Upper lobe of right lung (tissue), 1 donor: ENCODE measurements at regions not wholly inside any gene's neighbourhood (a gene's known extent, or its start where the extent isn't known, plus 50 kb on each side); places are given as distances from the start of the nearest gene placed in this dataset.
A peak's percentile ranks its signal among the peaks of the same experiment; 100 is the strongest.

Source experiments
- ATAC-seq: fragments of 200-7000 bp; cut with Tn5 transposase; one replicate; pipeline ENCODE4 v1.9.1; 2020; ENCODE audit warnings: mild to moderate bottlenecking, moderate library complexity
- DNase-seq: peaks from one replicate; pipeline ENCODE4 v3.0.0-alpha.2; 2020
- H3K27ac ChIP-seq: fragments of 200-600 bp; one replicate; pipeline ENCODE4 v1.8.0; 2022
- H3K27me3 ChIP-seq: fragments of 200-600 bp; one replicate; pipeline ENCODE4 v1.8.0; 2022; ENCODE audit warnings: mild to moderate bottlenecking
- H3K36me3 ChIP-seq: fragments of 200-600 bp; one replicate; pipeline ENCODE4 v1.8.0; 2022
- H3K4me1 ChIP-seq: fragments of 200-600 bp; one replicate; pipeline ENCODE4 v1.8.0; 2022
- H3K4me3 ChIP-seq: fragments of 200-600 bp; one replicate; pipeline ENCODE4 v1.8.0; 2022; ENCODE audit warnings: mild to moderate bottlenecking
- H3K9me3 ChIP-seq: fragments of 200-600 bp; one replicate; pipeline ENCODE4 v1.8.0; 2022
- CTCF ChIP-seq: fragments of 200-600 bp; IDR thresholded peaks from one replicate; pipeline ENCODE4 v1.8.0; 2022; ENCODE audit warnings: antibody characterized with exemption
- intact Hi-C: fragments of 100-400 bp; cut with DNase I; formaldehyde crosslinking; loops from one replicate; pipeline ENCODE4 v1.11.0; 2022
- donor health status: DM: no; HTN: yes; CAD: no; lungs with severe emphysema.

GRCh38 chr3:117768581-117768980 lies 1059.0 kb downstream of the TUSC7 start:
- intact Hi-C loops, result no loop called here
- no peak for TF ChIP-seq CTCF
- DNase-seq (no peak), ATAC-seq (no peak)
- Histone ChIP-seq H3K4me3 (no peak overlapping the region), H3K27me3 (no peaks in the 10 kb centered on the region), H3K36me3 (no peaks in the 10 kb centered on the region), H3K9me3 (no peaks in the 10 kb centered on the region), H3K4me1 (no peaks in the 10 kb centered on the region), H3K27ac (no peak overlapping the region)

- no peak for TF ChIP-seq CTCF
- Histone ChIP-seq H3K36me3 (no peaks in the 10 kb centered on the region), H3K27ac (no peak overlapping the region), H3K9me3 (no peaks in the 10 kb centered on the region), H3K4me1 (no peaks in the 10 kb centered on the region), H3K27me3 (no peaks in the 10 kb centered on the region), H3K4me3 (no peak overlapping the region)
- intact Hi-C loops, result no loop called here
- DNase-seq (no peak), ATAC-seq (no peak)
Observed at GRCh38 chr3:117774130-117774529, 1064.6 kb downstream of the TUSC7 start.

GRCh38 chr3:117786349-117786748 lies 1076.8 kb downstream of the TUSC7 start:
- no peak for ATAC-seq
- H3K4me1 ChIP-seq, result no peaks in the 10 kb centered on the region
- intact Hi-C loops, result no loop called here
- no peaks in the 10 kb centered on the region for H3K27me3 ChIP-seq
- no peak overlapping the region for H3K27ac ChIP-seq
- H3K36me3 ChIP-seq, result no peaks in the 10 kb centered on the region
- DNase-seq, result no peak
- no peak overlapping the region for H3K4me3 ChIP-seq
- TF ChIP-seq CTCF, result no peak
- no peaks in the 10 kb centered on the region for H3K9me3 ChIP-seq

- Histone ChIP-seq H3K27ac (no peak overlapping the region), H3K4me3 (no peak overlapping the region), H3K4me1 (no peaks in the 10 kb centered on the region), H3K36me3 (no peaks in the 10 kb centered on the region), H3K9me3 (no peaks in the 10 kb centered on the region), H3K27me3 (no peaks in the 10 kb centered on the region)
- intact Hi-C loops, result no loop called here
- TF ChIP-seq CTCF, result no peak
- ATAC-seq, result peak; percentile 81
- peak; percentile 37 for DNase-seq
Observed at GRCh38 chr3:117788061-117788460, 1078.5 kb downstream of the TUSC7 start.

- Histone ChIP-seq H3K27ac (no peak overlapping the region), H3K9me3 (no peaks in the 10 kb centered on the region), H3K36me3 (no peaks in the 10 kb centered on the region), H3K27me3 (no peaks in the 10 kb centered on the region), H3K4me3 (no peak overlapping the region), H3K4me1 (no peaks in the 10 kb centered on the region)
- peak; percentile 26 for ATAC-seq
- TF ChIP-seq CTCF, result no peak
- intact Hi-C loops, result no loop called here
- DNase-seq, result no peak
Observed at GRCh38 chr3:117788506-117788905, 1078.9 kb downstream of the TUSC7 start.

GRCh38 chr3:117790235-117790987 lies 1080.8 kb downstream of the TUSC7 start:
- Histone ChIP-seq H3K4me1 (no peaks in the 10 kb centered on the region), H3K36me3 (no peaks in the 10 kb centered on the region), H3K9me3 (no peaks in the 10 kb centered on the region), H3K27ac (no peak overlapping the region), H3K27me3 (no peaks in the 10 kb centered on the region), H3K4me3 (no peak overlapping the region)
- no peak for ATAC-seq
- intact Hi-C loops, result no loop called here
- no peak for TF ChIP-seq CTCF
- no peak for DNase-seq
